ENCODE measurements at regions not wholly inside any gene's neighbourhood (a gene's known extent, or its start where the extent isn't known, plus 50 kb on each side); places are given as distances from the start of the nearest gene placed in this dataset.

DNA sequence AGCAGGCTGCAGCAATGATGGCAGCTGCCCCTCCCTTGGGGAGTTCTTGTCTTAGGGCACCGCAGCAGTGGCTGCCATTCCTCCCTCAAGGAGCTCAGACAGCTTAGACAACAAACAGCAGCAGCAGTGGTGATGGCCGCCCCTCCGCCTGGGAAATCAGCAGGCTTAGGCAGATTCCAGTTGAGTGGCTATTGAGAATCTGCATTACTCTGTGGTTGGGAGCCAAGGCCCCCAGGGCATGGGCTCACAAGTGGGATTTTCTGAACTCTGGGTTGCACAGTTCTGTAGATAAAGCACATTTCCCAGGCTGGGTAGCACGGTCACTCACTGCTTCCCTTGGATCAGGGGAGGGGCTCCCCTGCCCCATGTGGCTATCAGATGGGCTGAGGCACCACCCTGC is 1280.7 kb upstream of the TMPRSS15 start:
- H3K4me2 ChIP-seq (ENCODE audit: low read length), result no peak overlapping the region
- H3K79me2 ChIP-seq (ENCODE audit: insufficient read depth, low read length), result no peaks in the 10 kb centered on the region
- H4K20me1 ChIP-seq (ENCODE audit: insufficient read depth), result no peaks in the 10 kb centered on the region
- H3K9me3 ChIP-seq (ENCODE audit: control insufficient read depth in 1 of 2, insufficient read depth in 1 of 2, low read depth in 1 of 2, low read length in 2 of 2), result peaks cover 23 to 35% of the 10 kb centered on the region in 2 experiments; a peak in 3 of 4 replicates
- DNase-seq (ENCODE audit: low read depth, low spot score), result no peak
- no peak overlapping the region for H2AFZ ChIP-seq (ENCODE audit: low read depth, low read length, poor library complexity, severe bottlenecking)
- ATAC-seq, result no peak
- no peak overlapping the region for H3K9ac ChIP-seq (ENCODE audit: low read length)
- intact Hi-C loops (cut with micrococcal nuclease), result no loop called here
- H3K27me3 ChIP-seq (ENCODE audit: insufficient read depth, low read length), result no peaks in the 10 kb centered on the region
- POLR2A ChIA-PET, result no interaction called here
- no peak for TF ChIP-seq POLR2AphosphoS5 (IDR thresholded peaks at IDR 0.05; ENCODE audit: low read depth, low read length)
- no peak for TF ChIP-seq REST (IDR thresholded peaks at IDR 0.05; ENCODE audit: low read depth)
- TF ChIP-seq CEBPB (IDR thresholded peaks at IDR 0.05; ENCODE audit: low read depth), result no peak
- TF ChIP-seq SIN3A (IDR thresholded peaks at IDR 0.05; ENCODE audit: low read depth), result no peak
- TF ChIP-seq CTCF (IDR thresholded peaks at IDR 0.05 in 2 of 3, conservative IDR thresholded peaks at IDR 0.05 in 1 of 3; ENCODE audit: borderline replicate concordance in 1 of 3, insufficient read depth in 1 of 3, low read depth in 2 of 3, low read length in 2 of 3), result no peak
- TF ChIP-seq SRF (IDR thresholded peaks at IDR 0.05; ENCODE audit: low read depth), result no peak
- TF ChIP-seq FOSL1 (IDR thresholded peaks at IDR 0.05; ENCODE audit: low read depth), result no peak
- TF ChIP-seq ELF1 (IDR thresholded peaks at IDR 0.05; ENCODE audit: borderline replicate concordance, low read depth), result no peak
- no peak for TF ChIP-seq EZH2phosphoT487 (IDR thresholded peaks at IDR 0.05; ENCODE audit: borderline replicate concordance)
- TF ChIP-seq YY1 (IDR thresholded peaks at IDR 0.05; ENCODE audit: extremely low read depth, insufficient replicate concordance, low read depth, low read length), result no peak
- TF ChIP-seq TCF7L2 (IDR thresholded peaks at IDR 0.05; ENCODE audit: borderline replicate concordance, extremely low read depth, insufficient read depth, insufficient read length), result no peak
- TF ChIP-seq ZFX (IDR thresholded peaks at IDR 0.05), result no peak
- no peak for TF ChIP-seq CBX3 (IDR thresholded peaks at IDR 0.05; ENCODE audit: low read depth)
- no peak for TF ChIP-seq ATF3 (IDR thresholded peaks at IDR 0.05)
- no peak for TF ChIP-seq SP1 (IDR thresholded peaks at IDR 0.05; ENCODE audit: low read depth)
- TF ChIP-seq, protein P1, sequence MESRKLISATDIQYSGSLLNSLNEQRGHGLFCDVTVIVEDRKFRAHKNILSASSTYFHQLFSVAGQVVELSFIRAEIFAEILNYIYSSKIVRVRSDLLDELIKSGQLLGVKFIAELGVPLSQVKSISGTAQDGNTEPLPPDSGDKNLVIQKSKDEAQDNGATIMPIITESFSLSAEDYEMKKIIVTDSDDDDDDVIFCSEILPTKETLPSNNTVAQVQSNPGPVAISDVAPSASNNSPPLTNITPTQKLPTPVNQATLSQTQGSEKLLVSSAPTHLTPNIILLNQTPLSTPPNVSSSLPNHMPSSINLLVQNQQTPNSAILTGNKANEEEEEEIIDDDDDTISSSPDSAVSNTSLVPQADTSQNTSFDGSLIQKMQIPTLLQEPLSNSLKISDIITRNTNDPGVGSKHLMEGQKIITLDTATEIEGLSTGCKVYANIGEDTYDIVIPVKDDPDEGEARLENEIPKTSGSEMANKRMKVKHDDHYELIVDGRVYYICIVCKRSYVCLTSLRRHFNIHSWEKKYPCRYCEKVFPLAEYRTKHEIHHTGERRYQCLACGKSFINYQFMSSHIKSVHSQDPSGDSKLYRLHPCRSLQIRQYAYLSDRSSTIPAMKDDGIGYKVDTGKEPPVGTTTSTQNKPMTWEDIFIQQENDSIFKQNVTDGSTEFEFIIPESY (IDR thresholded peaks at IDR 0.05; ENCODE audit: extremely low read depth, insufficient replicate concordance, low read length), result no peak
- H3K36me3 ChIP-seq (ENCODE audit: control insufficient read depth in 1 of 2, insufficient read depth in 2 of 2, low read length in 2 of 2), result no peaks in the 10 kb centered on the region
- CTCF ChIA-PET, result no interaction called here
- H3K4me1 ChIP-seq (ENCODE audit: control insufficient read depth in 1 of 2, insufficient read depth in 2 of 2, low read length in 2 of 2), result no peaks in the 10 kb centered on the region
- H3K9me2 ChIP-seq (ENCODE audit: insufficient read depth), result no peaks in the 10 kb centered on the region
- BruUV-seq (replicated peaks), result no TSS peak
- no peak overlapping the region for H3K27ac ChIP-seq (ENCODE audit: low read depth, low read length)
- RAD21 ChIA-PET (ENCODE audit: low non-redundant PET in 1 of 2, low total read pairs in 2 of 2, uncharacterized antibody in 2 of 2, unreplicated experiment in 2 of 2), result no interaction called here
- H3K4me3 ChIP-seq (replicated peaks in 1 of 2; ENCODE audit: low read depth in 1 of 2, low read length in 2 of 2), result no peak overlapping the region

All from HCT116 (cell line).